Left lung (tissue), 4 donors: ENCODE measurements at regions not wholly inside any gene's neighbourhood (a gene's known extent, or its start where the extent isn't known, plus 50 kb on each side); places are given as distances from the start of the nearest gene placed in this dataset.
"Not testable (repeated sequence)": the region's sequence is repeated elsewhere in the genome, so short reads cannot be mapped to it uniquely, and the experiment has no call there.

Experiments
- ATAC-seq: fragments of 200-7000 bp; cut with Tn5 transposase; one replicate; pipeline ENCODE4 v1.9.1; 2020; ENCODE audit warnings: moderate library complexity
- DNase-seq, 4 donors: peaks; one replicate each; pipeline ENCODE4 v3.0.0-alpha.2; 2013 to 2020
- H3K27ac ChIP-seq, 2 donors: fragments of 200-600 bp; sonication (generic) in 1 of 2; one replicate each; pipeline versions ENCODE4 v1.5.0 to v1.8.0; 2020 to 2021
- H3K27me3 ChIP-seq, 2 donors: fragments of 200-600 bp; sonication (generic) in 1 of 2; one replicate each; pipeline versions ENCODE4 v1.5.0 to v1.8.0; 2020 to 2021
- H3K36me3 ChIP-seq, 2 donors: fragments of 200-600 bp; sonication (generic) in 1 of 2; one replicate each; pipeline versions ENCODE4 v1.5.0 to v1.8.0; 2020 to 2021
- H3K4me1 ChIP-seq, 2 donors: fragments of 200-600 bp; one replicate each; pipeline ENCODE4 v1.8.0; 2021
- H3K4me3 ChIP-seq, 2 donors: fragments of 200-600 bp; sonication (generic) in 1 of 2; one replicate each; pipeline versions ENCODE4 v1.5.0 to v1.8.0; 2020 to 2021; ENCODE audit warnings: mild to moderate bottlenecking in 1 of 2
- H3K9me3 ChIP-seq, 2 donors: fragments of 200-600 bp; sonication (generic) in 1 of 2; one replicate each; pipeline versions ENCODE4 v1.5.0 to v1.8.0; 2020 to 2021
- CTCF ChIP-seq, 2 donors: fragments of 200-600 bp; sonication (generic) in 1 of 2; IDR thresholded peaks; one replicate each; pipeline versions ENCODE4 v1.5.0 to v1.8.0; 2021; ENCODE audit warnings: antibody characterized with exemption in 2 of 2
- intact Hi-C, 2 donors: fragments of 100-400 bp; cut with DNase I; formaldehyde crosslinking; loops; one replicate each; pipeline versions ENCODE4 v1.11.2 to v1.14.2; 2022
- donor health status: DM: no; HTN: yes; CAD: no.
- donor health status: DM: no; HTN: no; CAD: no.

- intact Hi-C loops = no loop called here
- DNase-seq = no peak
- H3K4me3 ChIP-seq = no peak overlapping the region
- H3K27ac ChIP-seq = no peak overlapping the region
- TF ChIP-seq CTCF (IDR thresholded peaks at IDR 0.05) = no peak
- no peaks in the 10 kb centered on the region for H3K4me1 ChIP-seq
- ATAC-seq = no peak
- H3K27me3 ChIP-seq = no peaks in the 10 kb centered on the region
- H3K9me3 ChIP-seq = peaks cover 0 to 4% of the 10 kb centered on the region in 2 donors
- no peaks in the 10 kb centered on the region for H3K36me3 ChIP-seq
These were observed 703.2 kb upstream of the FSHR start for GRCh38 chr2:49857371-49858112.

GRCh38 chr2:49845671-49846070 is 691.4 kb upstream of the FSHR start:
- ATAC-seq (no peak), DNase-seq (no peak)
- peaks cover 0 to 9% of the 10 kb centered on the region in 2 donors for H3K9me3 ChIP-seq
- H3K4me3 ChIP-seq = no peak overlapping the region
- intact Hi-C loops = no loop called here
- H3K27me3 ChIP-seq = no peaks in the 10 kb centered on the region
- H3K27ac ChIP-seq = no peak overlapping the region
- no peaks in the 10 kb centered on the region for H3K4me1 ChIP-seq
- H3K36me3 ChIP-seq = no peaks in the 10 kb centered on the region
- no peak for TF ChIP-seq CTCF (IDR thresholded peaks at IDR 0.05)

- H3K27ac ChIP-seq = no peak overlapping the region
- H3K4me1 ChIP-seq = no peaks in the 10 kb centered on the region
- ATAC-seq = no peak
- peaks cover 0 to 9% of the 10 kb centered on the region in 2 donors for H3K9me3 ChIP-seq
- intact Hi-C loops = no loop called here
- no peaks in the 10 kb centered on the region for H3K27me3 ChIP-seq
- TF ChIP-seq CTCF (IDR thresholded peaks at IDR 0.05) = no peak
- no peak for DNase-seq
- H3K4me3 ChIP-seq = no peak overlapping the region
- H3K36me3 ChIP-seq = no peaks in the 10 kb centered on the region
These were observed 690.7 kb upstream of the FSHR start for GRCh38 chr2:49845021-49845420.

GRCh38 chr2:49844113-49844512 is 689.8 kb upstream of the FSHR start:
- ATAC-seq, H3K36me3 ChIP-seq, DNase-seq, H3K4me1 ChIP-seq, H3K27me3 ChIP-seq, H3K4me3 ChIP-seq, H3K27ac ChIP-seq, intact Hi-C loops: not testable (repeated sequence)
- H3K9me3 ChIP-seq = peaks cover 0 to 11% of the 10 kb centered on the region in 2 donors

GRCh38 chr2:49843314-49843713 is 689.0 kb upstream of the FSHR start:
- TF ChIP-seq CTCF (IDR thresholded peaks at IDR 0.05) = no peak
- no peaks in the 10 kb centered on the region for H3K27me3 ChIP-seq
- peaks cover 0 to 11% of the 10 kb centered on the region in 2 donors for H3K9me3 ChIP-seq
- DNase-seq (peak in 1 of 4 donors; percentile 17), ATAC-seq (no peak)
- H3K27ac ChIP-seq = no peak overlapping the region
- no peaks in the 10 kb centered on the region for H3K4me1 ChIP-seq
- H3K36me3 ChIP-seq = no peaks in the 10 kb centered on the region
- intact Hi-C loops = no loop called here
- no peak overlapping the region for H3K4me3 ChIP-seq
